A549 (cell line): ENCODE measurements at regions not wholly inside any gene's neighbourhood (a gene's known extent, or its start where the extent isn't known, plus 50 kb on each side); places are given as distances from the start of the nearest gene placed in this dataset.
"Not testable (repeated sequence)": the region's sequence is repeated elsewhere in the genome, so short reads cannot be mapped to it uniquely, and the experiment has no call there.

Source experiments
- ATAC-seq, 2 experiments: fragments of 200-7000 bp in 1 of 2; fragments of >200 bp in 1 of 2; cut with Nextera tagmentation in 1 of 2; cut with Tn5 transposase in 1 of 2; 3 replicates each; pipeline versions ENCODE4 v1.8.0 to v1.9.1; 2018 to 2020; ENCODE audit warnings: mild to moderate bottlenecking in 1 of 2, moderate library complexity in 1 of 2
- CTCF ChIA-PET: fragments of 300-600 bp; sonication (Branson Sonifier 250); formaldehyde crosslinking; extraction: SDS; loops from one replicate; lab custom pipeline; 2021; ENCODE audit warnings: antibody characterized with exemption, inconsistent platforms; lab: Yijun Ruan, JAX
- POLR2A ChIA-PET: fragments of 350-600 bp; formaldehyde crosslinking; extraction: SDS; loops from one replicate; lab custom pipeline; 2021; ENCODE audit warnings: antibody characterized with exemption, inconsistent platforms; lab: Yijun Ruan, JAX
- DNase-seq, 2 experiments: peaks; one replicate each; pipeline versions ENCODE4 v3.0.0 to v3.0.0-alpha.2; 2011 to 2016; ENCODE audit warnings: low read depth in 1 of 2, low spot score in 1 of 2
- FAIRE-seq: peaks from 2 replicates; lab custom pipeline; 2011; peaks lifted over from hg19 to GRCh38; lab: Jason Lieb, UNC
- H3K27ac ChIP-seq, 2 experiments: fragments of >200 bp; sonication (Bioruptor Twin); formaldehyde crosslinking; 3 replicates each; pipeline ENCODE4 v1.5.1; 2016 to 2017
- H3K4me1 ChIP-seq: fragments of >200 bp; sonication (Bioruptor Twin); formaldehyde crosslinking; 3 replicates; pipeline ENCODE4 v1.6.1; 2016
- H3K4me2 ChIP-seq: fragments of >200 bp; sonication (Bioruptor Twin); formaldehyde crosslinking; 3 replicates; pipeline ENCODE4 v1.6.1; 2016
- H3K4me3 ChIP-seq: fragments of >200 bp; sonication (Bioruptor Twin); formaldehyde crosslinking; 3 replicates; pipeline ENCODE4 v1.5.1; 2016
- H3K9me3 ChIP-seq: fragments of >200 bp; sonication (Bioruptor Twin); formaldehyde crosslinking; 3 replicates; pipeline ENCODE4 v1.6.1; 2016
- BCL3 ChIP-seq: fragments of >200 bp; sonication (Bioruptor Twin); formaldehyde crosslinking; IDR thresholded peaks from 3 replicates; pipeline ENCODE4 v1.6.1; 2016
- CBX2 ChIP-seq: fragments of 200-600 bp; sonication (generic); IDR thresholded peaks from 2 replicates; pipeline ENCODE4 v1.6.1; 2016; ENCODE audit warnings: low read depth, mild to moderate bottlenecking, borderline replicate concordance
- CHD2 ChIP-seq: fragments of 150-350 bp; IDR thresholded peaks from 2 replicates; pipeline ENCODE4 v1.6.1; 2014; ENCODE audit warnings: low read length; ENCODE audit not compliant: partially characterized antibody
- FOSL2 ChIP-seq, 2 experiments: fragments of 450-650 bp in 1 of 2; fragments of >200 bp in 1 of 2; sonication (Bioruptor Twin) in 1 of 2; formaldehyde crosslinking; IDR thresholded peaks; 2 replicates each; pipeline versions ENCODE4 v1.5.0 to v1.6.1; 2016 to 2020; ENCODE audit warnings: mild to moderate bottlenecking in 1 of 2, moderate library complexity in 1 of 2
- FOXS1 ChIP-seq: fragments of 250-450 bp; sonication (Bioruptor Pico); IDR thresholded peaks from 2 replicates; pipeline ENCODE4 v1.5.0; 2020; ENCODE audit warnings: mild to moderate bottlenecking, moderate library complexity
- GATA3 ChIP-seq: IDR thresholded peaks from 2 replicates; pipeline ENCODE4 v1.6.1; 2012; ENCODE audit warnings: borderline replicate concordance
- HDAC2 ChIP-seq: fragments of 200-600 bp; sonication (generic); IDR thresholded peaks from 2 replicates; pipeline ENCODE4 v1.6.1; 2016
- HEYL ChIP-seq: fragments of 250-450 bp; sonication (Bioruptor Pico); IDR thresholded peaks from 2 replicates; pipeline ENCODE4 v1.8.0; 2021; ENCODE audit warnings: mild to moderate bottlenecking, moderate library complexity
- MAX ChIP-seq: IDR thresholded peaks from 2 replicates; pipeline ENCODE4 v1.6.1; 2012
- PHF8 ChIP-seq: fragments of 200-600 bp; sonication (generic); IDR thresholded peaks from 2 replicates; pipeline ENCODE4 v1.6.1; 2016; ENCODE audit warnings: low read depth, mild to moderate bottlenecking, antibody characterized with exemption, moderate library complexity, borderline replicate concordance
- POLR2AphosphoS2 ChIP-seq: conservative IDR thresholded peaks from 2 replicates; pipeline ENCODE4 v1.6.1; 2012; ENCODE audit warnings: low read length, improper control_type of control experiment, inconsistent platforms
- RCOR1 ChIP-seq: fragments of 150-350 bp; IDR thresholded peaks from 2 replicates; pipeline ENCODE4 v1.6.1; 2014; ENCODE audit warnings: antibody characterized with exemption, low read length, low read depth
- RNF2 ChIP-seq: fragments of 200-600 bp; sonication (generic); IDR thresholded peaks from 2 replicates; pipeline ENCODE4 v1.6.1; 2016; ENCODE audit warnings: low read depth, mild to moderate bottlenecking, antibody characterized with exemption, moderate library complexity, borderline replicate concordance
- SMC3 ChIP-seq: fragments of >200 bp; sonication (Bioruptor Twin); formaldehyde crosslinking; IDR thresholded peaks from 3 replicates; pipeline ENCODE4 v1.6.1; 2018; ENCODE audit warnings: inconsistent platforms
- SREBF2 ChIP-seq: fragments of 450-650 bp; IDR thresholded peaks from 2 replicates; pipeline ENCODE4 v1.6.1; 2014; ENCODE audit warnings: mild to moderate bottlenecking, moderate library complexity
- TP53 ChIP-seq: fragments of 250-450 bp; sonication (Bioruptor Pico); IDR thresholded peaks from 2 replicates; pipeline ENCODE4 v1.5.0; 2021; ENCODE audit warnings: mild to moderate bottlenecking, moderate library complexity
- ZC3H11A ChIP-seq: fragments of 450-650 bp; IDR thresholded peaks from 2 replicates; pipeline ENCODE4 v1.6.1; 2014; ENCODE audit warnings: antibody characterized with exemption, mild to moderate bottlenecking
- ZFP36 ChIP-seq: fragments of 450-650 bp; IDR thresholded peaks from 2 replicates; pipeline ENCODE4 v1.6.1; 2014; ENCODE audit warnings: borderline replicate concordance; ENCODE audit not compliant: partially characterized antibody
- ZNF302 ChIP-seq: fragments of 250-450 bp; sonication (Bioruptor Pico); IDR thresholded peaks from 2 replicates; pipeline ENCODE4 v1.9.0; 2021; ENCODE audit warnings: inconsistent platforms, mild to moderate bottlenecking, moderate library complexity
- WGBS: methylation state at CpG from one replicate; pipeline ENCODE4 v1.1.6; 2017; ENCODE audit errors: missing lambda C conversion rate; 5-methylcytosine and 5-hydroxymethylcytosine counted together

- FAIRE-seq = peak; percentile 96
- CTCF ChIA-PET = interaction anchor here (0.6 kb wide), 1 partner anchor 68 kb away, joined by 3 read pairs; no protein-coding TSS in a partner anchor
- peak overlapping the region; percentile 81 to 89 for H3K27ac ChIP-seq
Measured at GRCh38 chr1:148302586-148303364, 150.7 kb upstream of the NBPF11 start.

GRCh38 chr1:148297852-148298251 is 145.8 kb upstream of the NBPF11 start:
- ATAC-seq, POLR2A ChIA-PET, H3K9me3 ChIP-seq, H3K4me1 ChIP-seq, DNase-seq, H3K27ac ChIP-seq, CTCF ChIA-PET, H3K4me3 ChIP-seq, H3K4me2 ChIP-seq, FAIRE-seq: not testable (repeated sequence)
- WGBS = 64% methylated on average over 2 of the region's 2 CpGs

More at GRCh38 chr1:148302586-148303364, 150.7 kb upstream of the NBPF11 start:
- Histone ChIP-seq H3K4me2 (peak overlapping the region; percentile 82), H3K4me1 (peaks cover 12% of the 10 kb centered on the region; the same call in 2 of the 3 replicates), H3K4me3 (peak overlapping the region; percentile 55)
- peak; percentile 92 to 93 for ATAC-seq
- not testable (repeated sequence) for H3K9me3 ChIP-seq, DNase-seq
- POLR2A ChIA-PET = interaction anchor here (1.0 to 2.0 kb wide), 5 partner anchors 24 to 264 kb away, joined by 3 to 22 read pairs (median 8); no protein-coding TSS in a partner anchor
- 0 out of 2 replicates have a peak, but pooled peaks have one; percentile 19 for TF ChIP-seq PHF8
- TF ChIP-seq MAX = 0 out of 2 replicates have a peak, but pooled peaks have one; percentile 19
- WGBS = no CpG with 5 or more reads among the region's 52 CpGs

- Histone ChIP-seq H3K4me2 (no peak overlapping the region), H3K9me3 (no peaks in the 10 kb centered on the region), H3K4me3 (no peak overlapping the region), H3K27ac (no peak overlapping the region), H3K4me1 (no peaks in the 10 kb centered on the region)
- CTCF ChIA-PET = no interaction called here
- DNase-seq (no peak), FAIRE-seq (no peak), ATAC-seq (no peak)
- TF ChIP-seq CHD2 = no peak
- TF ChIP-seq FOXS1 (CRISPR knock-in tag) = no peak
- no peak for TF ChIP-seq RCOR1
- TF ChIP-seq CBX2 = no peak
- TF ChIP-seq HDAC2 = no peak
- TF ChIP-seq ZNF302 = no peak
- no peak for TF ChIP-seq BCL3
- no peak for TF ChIP-seq RNF2
- TF ChIP-seq SREBF2 = no peak
- no peak for TF ChIP-seq MAX
- TF ChIP-seq SMC3 = no peak
- TF ChIP-seq GATA3 = no peak
- TF ChIP-seq TP53 (CRISPR knock-in tag) = no peak
- TF ChIP-seq ZFP36 = no peak
- no peak for TF ChIP-seq HEYL (CRISPR knock-in tag)
- no peak for TF ChIP-seq ZC3H11A
- no peak for TF ChIP-seq POLR2AphosphoS2
- TF ChIP-seq FOSL2 (IDR thresholded peaks at IDR 0.05) = no peak
- TF ChIP-seq FOSL2 (CRISPR knock-in tag; IDR thresholded peaks at IDR 0.05) = no peak
- WGBS = 61% methylated on average over 3 of the region's 3 CpGs
- POLR2A ChIA-PET = no interaction called here
Measured at GRCh38 chr1:148296511-148296910, 144.4 kb upstream of the NBPF11 start.
